Stomach (tissue), 4 donors: ENCODE measurements at regions not wholly inside any gene's neighbourhood (a gene's known extent, or its start where the extent isn't known, plus 50 kb on each side); places are given as distances from the start of the nearest gene placed in this dataset.
"Not testable (repeated sequence)": the region's sequence is repeated elsewhere in the genome, so short reads cannot be mapped to it uniquely, and the experiment has no call there.

ENCODE experiments used
- EP300 ChIP-seq: sonication (generic); formaldehyde crosslinking; IDR thresholded peaks from one replicate; pipeline ENCODE4 v1.6.1; 2017; ENCODE audit warnings: antibody characterized with exemption
- POLR2A ChIP-seq, 4 donors: fragments of 450-650 bp; IDR thresholded peaks; one replicate each; pipeline ENCODE4 v1.6.1; 2016; ENCODE audit warnings: antibody characterized with exemption in 4 of 4, control low read depth in 2 of 4, mild to moderate bottlenecking in 1 of 4, moderate library complexity in 1 of 4
- POLR2AphosphoS5 ChIP-seq, 3 donors: sonication (generic); formaldehyde crosslinking; IDR thresholded peaks; one replicate each; pipeline ENCODE4 v1.6.1; 2016; ENCODE audit warnings: antibody characterized with exemption in 3 of 3
- TF ChIP-seq, protein P1 (sequence below), 7 experiments: fragments of 450-650 bp in 4 of 7; fragments of 200-600 bp in 3 of 7; sonication (generic) in 3 of 7; IDR thresholded peaks; one replicate each; pipeline ENCODE4 v1.5.1; 2016 to 2019; ENCODE audit warnings: antibody characterized with exemption in 7 of 7, control low read depth in 2 of 7, mild to moderate bottlenecking in 1 of 7

DNA sequence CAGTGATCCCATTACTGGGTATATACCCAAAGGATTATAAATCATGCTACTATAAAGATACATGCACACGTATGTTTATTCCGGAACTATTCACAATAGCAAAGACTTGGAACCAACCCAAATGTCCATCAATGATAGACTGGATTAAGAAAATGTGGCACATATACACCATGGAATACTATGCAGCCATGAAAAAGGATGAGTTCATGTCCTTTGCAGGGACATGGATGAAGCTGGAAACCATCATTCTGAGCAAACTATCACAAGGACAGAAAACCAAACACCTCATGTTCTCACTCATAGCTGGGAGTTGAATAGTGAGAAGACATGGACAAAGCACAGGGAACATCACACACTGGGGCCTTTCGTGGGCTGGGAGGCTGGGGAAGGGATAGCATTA lies 129.8 kb upstream of the HAPLN1 start:
- TF ChIP-seq, protein P1, sequence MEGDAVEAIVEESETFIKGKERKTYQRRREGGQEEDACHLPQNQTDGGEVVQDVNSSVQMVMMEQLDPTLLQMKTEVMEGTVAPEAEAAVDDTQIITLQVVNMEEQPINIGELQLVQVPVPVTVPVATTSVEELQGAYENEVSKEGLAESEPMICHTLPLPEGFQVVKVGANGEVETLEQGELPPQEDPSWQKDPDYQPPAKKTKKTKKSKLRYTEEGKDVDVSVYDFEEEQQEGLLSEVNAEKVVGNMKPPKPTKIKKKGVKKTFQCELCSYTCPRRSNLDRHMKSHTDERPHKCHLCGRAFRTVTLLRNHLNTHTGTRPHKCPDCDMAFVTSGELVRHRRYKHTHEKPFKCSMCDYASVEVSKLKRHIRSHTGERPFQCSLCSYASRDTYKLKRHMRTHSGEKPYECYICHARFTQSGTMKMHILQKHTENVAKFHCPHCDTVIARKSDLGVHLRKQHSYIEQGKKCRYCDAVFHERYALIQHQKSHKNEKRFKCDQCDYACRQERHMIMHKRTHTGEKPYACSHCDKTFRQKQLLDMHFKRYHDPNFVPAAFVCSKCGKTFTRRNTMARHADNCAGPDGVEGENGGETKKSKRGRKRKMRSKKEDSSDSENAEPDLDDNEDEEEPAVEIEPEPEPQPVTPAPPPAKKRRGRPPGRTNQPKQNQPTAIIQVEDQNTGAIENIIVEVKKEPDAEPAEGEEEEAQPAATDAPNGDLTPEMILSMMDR (IDR thresholded peaks at IDR 0.05) = not testable (repeated sequence)
- TF ChIP-seq POLR2AphosphoS5 (IDR thresholded peaks at IDR 0.05); EP300; POLR2A (IDR thresholded peaks at IDR 0.05): not testable (repeated sequence)
